HG03565 (cell line): ENCODE measurements at regions not wholly inside any gene's neighbourhood (a gene's known extent, or its start where the extent isn't known, plus 50 kb on each side); places are given as distances from the start of the nearest gene placed in this dataset.
"Not testable (repeated sequence)": the region's sequence is repeated elsewhere in the genome, so short reads cannot be mapped to it uniquely, and the experiment has no call there.

Experiments used
- ATAC-seq: cut with Tn5 transposase; IDR thresholded peaks from one replicate; pipeline ENCODE4 v1.9.1; 2021; ENCODE audit warnings: mild to moderate bottlenecking, moderate library complexity; ENCODE audit not compliant: unreplicated experiment

DNA sequence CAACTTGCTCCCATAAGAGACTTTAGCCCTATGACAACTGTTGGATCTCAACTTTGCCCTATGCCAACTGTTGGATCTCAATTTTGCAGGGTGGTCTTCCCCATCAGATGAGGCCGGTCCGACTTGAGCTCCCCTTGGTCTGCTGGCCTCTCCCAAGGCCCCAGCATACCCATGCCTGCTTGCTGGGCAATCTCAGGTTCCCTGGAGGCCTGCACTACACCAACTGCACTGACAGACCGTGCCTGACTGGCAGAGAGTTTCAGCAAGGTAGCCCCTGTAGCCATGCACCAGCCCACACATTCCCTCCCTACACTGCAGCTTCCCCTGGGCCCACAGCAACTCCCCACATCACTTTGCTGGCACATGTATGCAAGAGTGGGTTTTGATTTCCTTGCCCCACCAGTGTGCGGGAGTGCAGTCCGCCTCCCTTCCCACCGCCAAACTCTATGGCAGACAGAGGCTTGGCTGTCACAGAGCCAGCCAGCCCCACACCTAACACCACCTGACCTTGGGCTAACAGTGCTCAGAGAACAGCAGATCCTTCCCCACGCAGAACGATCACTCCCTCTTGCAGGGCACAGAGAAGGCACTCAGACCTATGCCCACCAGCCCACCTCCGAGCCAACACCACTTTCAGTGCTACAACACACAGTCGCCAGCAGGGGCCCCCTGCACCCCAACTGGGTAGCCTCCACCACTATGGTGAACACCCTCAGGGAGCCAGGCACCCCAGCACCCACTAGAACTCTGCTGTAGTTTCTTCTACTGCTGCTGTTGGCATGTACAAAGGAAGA lies 279.9 kb upstream of the COX7C start:
- ATAC-seq = no peak

GRCh38 chr5:86354664-86355063 lies 263.1 kb upstream of the COX7C start:
- ATAC-seq = peak; percentile 91

DNA sequence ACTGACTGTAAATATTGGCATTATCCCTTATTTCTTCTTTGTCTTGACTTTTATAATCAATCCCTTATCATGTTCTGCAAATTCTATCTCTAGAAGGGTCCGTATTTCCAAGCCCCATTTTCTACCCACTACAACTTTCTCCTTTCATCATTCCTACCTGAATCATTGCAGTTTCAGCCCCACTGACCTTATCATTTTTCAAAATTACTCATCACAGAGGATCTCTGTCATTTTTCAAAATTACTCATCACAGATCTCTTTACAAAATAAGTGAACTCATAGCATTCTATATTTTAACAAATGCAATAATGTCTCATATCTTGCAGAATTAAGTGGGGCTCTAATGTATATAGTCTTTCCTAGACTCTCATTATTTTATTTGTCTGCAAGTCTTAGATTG lies 256.9 kb upstream of the COX7C start:
- peak; percentile 67 for ATAC-seq

DNA sequence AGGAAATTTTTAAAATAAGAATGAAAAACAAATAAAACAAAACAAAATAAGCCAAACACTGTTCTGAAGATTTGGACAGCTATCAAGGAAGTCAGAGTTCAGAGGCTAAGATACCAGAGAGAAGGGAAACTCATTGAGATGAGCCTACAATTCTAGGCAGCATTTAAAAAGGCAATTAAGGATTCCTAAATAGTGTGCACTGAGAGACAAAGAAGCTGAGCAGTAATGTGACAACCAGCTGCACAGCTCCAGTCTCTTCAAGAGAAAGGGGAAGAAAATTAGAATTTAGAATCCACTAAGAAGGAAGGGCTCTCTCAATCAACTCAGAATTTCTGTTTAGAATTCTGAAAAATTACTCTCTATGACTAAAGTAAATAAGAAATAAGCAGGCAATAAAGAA lies 246.7 kb upstream of the COX7C start:
- no peak for ATAC-seq

- no peak for ATAC-seq
Observed at GRCh38 chr5:86374611-86375010, 243.1 kb upstream of the COX7C start.

DNA sequence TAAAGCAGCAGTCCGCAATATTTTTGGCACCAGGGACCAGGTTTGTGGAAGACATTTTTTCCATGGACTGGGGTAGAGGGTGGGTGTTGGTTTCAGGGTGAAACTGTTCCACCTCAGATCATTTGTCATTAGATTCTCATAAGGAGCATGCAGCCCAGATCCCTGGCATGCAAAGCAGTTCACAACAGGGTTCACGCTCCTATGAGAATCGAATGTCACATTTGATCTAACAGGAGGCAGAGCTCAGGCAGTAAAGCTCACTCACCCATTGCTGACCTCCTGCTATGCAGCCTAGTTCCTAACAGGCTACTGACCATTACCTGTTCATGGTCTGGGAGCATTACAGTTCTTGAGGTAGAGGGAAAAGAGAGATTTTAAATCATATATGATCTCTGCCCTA lies 241.5 kb upstream of the COX7C start:
- no peak for ATAC-seq

GRCh38 chr5:86403190-86403589 lies 214.6 kb upstream of the COX7C start:
- no peak for ATAC-seq

GRCh38 chr5:86404256-86404655 lies 213.5 kb upstream of the COX7C start:
- no peak for ATAC-seq

- no peak for ATAC-seq
Observed at GRCh38 chr5:86407711-86408110, 210.0 kb upstream of the COX7C start.

DNA sequence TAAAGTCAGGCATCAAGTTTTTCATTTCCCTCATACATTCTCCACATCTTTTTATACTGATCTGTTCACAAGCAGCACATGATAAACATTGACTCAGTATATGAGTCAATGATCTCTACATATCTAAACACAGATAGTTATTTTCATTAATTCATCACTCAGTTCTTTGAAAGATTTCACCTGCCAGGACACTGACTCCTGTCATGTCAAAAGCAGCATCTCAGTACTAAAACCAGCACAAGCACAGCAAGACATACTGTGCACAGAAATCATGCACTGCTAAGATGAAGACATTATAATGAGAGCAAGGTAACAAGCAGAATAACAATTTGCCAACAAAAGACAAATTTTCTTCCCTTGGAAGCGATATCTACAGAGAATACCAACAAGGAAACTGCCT lies 206.1 kb upstream of the COX7C start:
- ATAC-seq = no peak

DNA sequence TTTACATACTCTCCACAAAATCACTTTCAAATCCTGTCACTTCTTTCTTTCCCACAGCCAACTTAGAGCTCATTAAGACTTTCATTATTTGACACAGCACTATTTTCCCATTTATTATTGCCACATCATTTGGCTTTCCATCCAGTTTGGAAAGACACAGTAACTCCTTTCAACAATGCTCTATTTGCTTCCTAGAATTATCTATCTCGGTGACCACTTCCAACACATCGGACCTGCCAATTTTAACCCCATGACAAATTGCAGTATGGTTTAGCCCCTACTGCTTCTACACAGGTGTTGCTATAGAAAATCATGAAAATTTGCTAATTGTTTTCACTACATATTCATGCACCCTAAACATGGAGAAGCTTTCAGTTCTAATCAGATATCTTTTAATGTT lies 190.6 kb upstream of the COX7C start:
- no peak for ATAC-seq

- no peak for ATAC-seq
Observed at GRCh38 chr5:86439593-86440110, 178.1 kb upstream of the COX7C start.

DNA sequence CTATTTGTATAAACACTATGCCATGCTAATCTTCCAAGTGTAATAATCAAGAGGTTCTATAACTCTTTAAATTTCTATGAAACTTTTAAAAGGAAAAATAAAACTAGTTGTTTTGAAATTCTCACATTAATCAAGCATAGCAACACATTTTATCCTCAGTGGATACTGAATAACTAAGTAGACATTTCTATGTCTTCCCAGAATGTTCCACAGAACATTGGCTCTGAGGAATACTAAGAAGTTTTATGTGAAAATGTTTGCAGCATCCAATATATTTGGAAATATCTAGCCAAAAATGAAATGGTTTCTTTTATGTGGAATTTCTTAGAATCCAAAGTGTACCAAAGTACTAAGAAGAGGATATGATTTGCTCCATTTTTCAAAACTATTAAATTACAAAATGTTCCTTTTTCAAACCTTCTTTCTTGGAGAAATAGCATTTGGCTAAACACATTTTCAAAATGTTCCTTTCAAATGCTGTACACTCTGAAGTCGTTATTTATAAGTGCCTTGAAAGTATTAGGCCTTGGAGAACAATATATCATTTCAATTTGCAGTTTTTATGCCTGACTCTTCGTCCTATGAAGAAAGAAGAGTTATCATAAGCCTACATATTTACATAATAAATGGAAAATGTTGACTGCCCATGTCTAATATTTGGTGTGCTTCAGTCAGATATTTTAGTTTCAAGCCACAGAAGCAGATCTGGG lies 175.6 kb upstream of the COX7C start:
- ATAC-seq = no peak

GRCh38 chr5:86447362-86447761 lies 170.4 kb upstream of the COX7C start:
- no peak for ATAC-seq

DNA sequence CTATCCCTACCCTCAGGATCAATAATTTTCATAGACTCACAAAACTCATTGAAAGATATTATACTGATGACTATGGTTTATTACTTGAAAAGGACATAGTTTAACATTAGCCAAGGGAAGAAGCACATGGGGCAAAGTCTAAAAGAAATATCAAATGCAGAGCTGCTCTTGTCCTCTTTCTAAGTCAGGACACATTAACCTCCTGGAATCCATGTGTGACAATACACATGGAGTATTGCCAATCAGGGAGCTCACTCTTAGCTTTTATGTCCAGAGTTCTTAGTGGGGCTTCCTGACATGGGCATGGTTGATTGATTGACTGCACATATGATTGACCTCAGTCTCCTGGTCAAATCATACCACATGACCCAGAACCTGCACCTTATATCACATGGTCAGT lies 165.5 kb upstream of the COX7C start:
- no peak for ATAC-seq

GRCh38 chr5:86460519-86460918 lies 157.2 kb upstream of the COX7C start:
- ATAC-seq = no peak

GRCh38 chr5:86461169-86461956 lies 156.4 kb upstream of the COX7C start:
- no peak for ATAC-seq

DNA sequence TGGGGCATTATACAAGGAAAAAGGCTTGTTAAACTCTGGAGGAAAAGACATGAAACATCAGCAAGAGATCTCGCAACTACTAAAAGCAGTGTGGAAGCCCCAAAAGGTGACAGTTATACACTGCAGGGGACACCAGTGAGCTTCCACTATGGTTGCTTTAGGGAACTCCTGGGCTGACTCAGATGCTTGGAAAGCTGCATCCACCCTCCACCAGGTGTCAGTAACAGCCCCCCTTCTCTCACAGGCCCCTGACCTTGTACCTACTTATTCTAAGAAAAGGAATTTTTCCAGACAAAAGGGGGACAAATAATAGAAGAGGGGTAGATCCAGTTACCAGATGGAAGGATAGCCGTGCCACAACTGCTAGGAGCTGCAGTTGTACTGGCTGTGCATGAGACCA lies 154.4 kb upstream of the COX7C start:
- no peak for ATAC-seq

DNA sequence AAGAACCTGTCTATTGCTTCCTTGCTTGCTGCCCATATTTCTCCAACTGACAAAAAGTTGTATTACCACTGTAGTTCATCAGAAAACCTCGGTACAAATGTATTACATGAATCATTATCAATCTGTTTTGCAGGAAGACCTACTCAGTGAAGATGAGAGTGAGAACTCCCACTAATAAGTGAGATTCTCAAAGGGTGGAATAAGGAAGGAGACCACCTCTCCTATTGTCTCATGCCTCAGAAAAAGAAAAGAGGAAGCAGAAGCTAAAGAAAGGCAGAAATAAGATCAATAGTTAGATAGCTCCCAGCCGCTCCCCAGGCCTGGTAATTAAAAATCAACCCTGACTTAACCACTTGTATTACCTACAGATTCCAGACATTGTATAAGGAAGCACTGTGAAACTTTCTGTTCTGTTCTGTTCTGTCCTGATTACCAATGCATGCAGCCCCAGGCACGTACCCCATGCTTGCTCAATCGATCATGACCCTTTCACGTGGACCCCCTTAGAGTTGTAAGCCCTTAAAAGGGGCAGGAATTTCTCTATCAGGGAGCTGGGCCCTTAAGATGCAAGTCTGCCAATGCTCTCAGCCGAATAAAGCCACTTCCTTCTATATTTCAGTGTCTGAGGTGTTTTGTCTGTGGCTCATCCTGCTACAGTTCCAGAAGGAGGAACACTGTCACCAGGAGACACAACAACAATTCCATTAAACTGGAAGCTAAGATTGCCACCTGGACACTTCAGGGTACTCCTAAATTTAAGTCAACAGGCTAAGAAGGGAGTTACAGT lies 152.5 kb upstream of the COX7C start:
- no peak for ATAC-seq

- not testable (repeated sequence) for ATAC-seq
Observed at GRCh38 chr5:86466721-86467120, 151.0 kb upstream of the COX7C start.

- no peak for ATAC-seq
Observed at GRCh38 chr5:86482008-86482407, 135.7 kb upstream of the COX7C start.
